Neural crest cell (in vitro differentiated cells): ENCODE measurements at regions not wholly inside any gene's neighbourhood (a gene's known extent, or its start where the extent isn't known, plus 50 kb on each side); places are given as distances from the start of the nearest gene placed in this dataset.
A peak's percentile ranks its signal among the peaks of the same experiment; 100 is the strongest.

Experiments used
- DNase-seq: peaks from one replicate; pipeline ENCODE4 v3.0.0; 2021; ENCODE audit warnings: low read depth, mixed read lengths, low spot score
- H3K27ac Mint-ChIP-seq: one replicate; pipeline ENCODE4 v1.8.0; 2021; ENCODE audit warnings: mild to moderate bottlenecking, mixed read lengths; ENCODE audit not compliant: unreplicated experiment
- H3K27me3 Mint-ChIP-seq: 2 replicates; pipeline ENCODE4 v1.8.0; 2021; ENCODE audit warnings: low read depth, mild to moderate bottlenecking, mixed read lengths
- H3K36me3 Mint-ChIP-seq: 2 replicates; pipeline ENCODE4 v1.8.0; 2021; ENCODE audit warnings: low read depth, mild to moderate bottlenecking, mixed read lengths
- H3K4me1 Mint-ChIP-seq: 2 replicates; pipeline ENCODE4 v1.8.0; 2021; ENCODE audit warnings: mixed read lengths
- H3K4me3 Mint-ChIP-seq: one replicate; pipeline ENCODE4 v1.8.0; 2021; ENCODE audit warnings: mild to moderate bottlenecking, mixed read lengths
- H3K9me3 Mint-ChIP-seq: 2 replicates; pipeline ENCODE4 v1.8.0; 2021; ENCODE audit warnings: mixed read lengths
- CTCF ChIP-seq: fragments of 200-600 bp; sonication (generic); conservative IDR thresholded peaks from 2 replicates; pipeline ENCODE4 v1.5.0; 2021; ENCODE audit warnings: antibody characterized with exemption, mild to moderate bottlenecking

- Mint-ChIP-seq H3K4me3 (no peak overlapping the region), H3K27ac (no peak overlapping the region), H3K4me1 (no peaks in the 10 kb centered on the region), H3K27me3 (no peaks in the 10 kb centered on the region), H3K36me3 (no peaks in the 10 kb centered on the region), H3K9me3 (no peaks in the 10 kb centered on the region)
- TF ChIP-seq CTCF: no peak
- no peak for DNase-seq
Observed at GRCh38 chr6:78605909-78606446, 261.4 kb upstream of the IRAK1BP1 start.

GRCh38 chr6:78607189-78607588, 260.2 kb upstream of the IRAK1BP1 start:
- TF ChIP-seq CTCF: no peak
- H3K27me3 Mint-ChIP-seq: no peaks in the 10 kb centered on the region
- no peak overlapping the region for H3K4me3 Mint-ChIP-seq
- no peaks in the 10 kb centered on the region for H3K4me1 Mint-ChIP-seq
- DNase-seq: no peak
- H3K9me3 Mint-ChIP-seq: no peaks in the 10 kb centered on the region
- H3K27ac Mint-ChIP-seq: no peak overlapping the region
- H3K36me3 Mint-ChIP-seq: no peaks in the 10 kb centered on the region

- no peak overlapping the region for H3K27ac Mint-ChIP-seq
- H3K27me3 Mint-ChIP-seq: no peaks in the 10 kb centered on the region
- no peaks in the 10 kb centered on the region for H3K4me1 Mint-ChIP-seq
- no peaks in the 10 kb centered on the region for H3K9me3 Mint-ChIP-seq
- no peaks in the 10 kb centered on the region for H3K36me3 Mint-ChIP-seq
- no peak for TF ChIP-seq CTCF
- no peak overlapping the region for H3K4me3 Mint-ChIP-seq
- no peak for DNase-seq
Observed at GRCh38 chr6:78611102-78611620, 256.2 kb upstream of the IRAK1BP1 start.

GRCh38 chr6:78611886-78612480, 255.4 kb upstream of the IRAK1BP1 start:
- TF ChIP-seq CTCF: peak; percentile 72
- Mint-ChIP-seq H3K4me3 (no peak overlapping the region), H3K27ac (no peak overlapping the region), H3K9me3 (no peaks in the 10 kb centered on the region), H3K4me1 (no peaks in the 10 kb centered on the region), H3K36me3 (no peaks in the 10 kb centered on the region), H3K27me3 (no peaks in the 10 kb centered on the region)
- no peak for DNase-seq

GRCh38 chr6:78614961-78615360, 252.4 kb upstream of the IRAK1BP1 start:
- Mint-ChIP-seq H3K27me3 (no peaks in the 10 kb centered on the region), H3K4me1 (no peaks in the 10 kb centered on the region), H3K9me3 (no peaks in the 10 kb centered on the region), H3K27ac (no peak overlapping the region), H3K36me3 (no peaks in the 10 kb centered on the region), H3K4me3 (no peak overlapping the region)
- no peak for TF ChIP-seq CTCF
- DNase-seq: no peak
